ENCODE measurements at regions not wholly inside any gene's neighbourhood (a gene's known extent, or its start where the extent isn't known, plus 50 kb on each side); places are given as distances from the start of the nearest gene placed in this dataset.

DNA sequence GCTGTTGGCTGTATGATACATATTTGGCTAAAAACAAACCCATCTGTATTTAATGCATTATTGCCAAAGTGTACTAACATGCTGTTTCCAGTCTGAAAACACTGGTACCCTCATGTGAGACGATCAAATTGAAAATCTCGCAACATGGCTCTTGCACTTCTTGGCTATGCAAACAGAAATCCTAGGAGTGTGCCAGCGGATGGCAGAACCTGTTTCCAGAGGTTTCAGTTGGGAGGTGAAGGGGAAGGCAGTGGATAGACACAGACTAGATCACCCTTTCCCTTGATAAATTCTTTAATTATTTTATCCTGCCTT is 350.3 kb downstream of the TUSC7 start:
- intact Hi-C loops (cut with DNase I), result no loop called here
- FAIRE-seq (no peak), DNase-seq (no peak)
- Histone ChIP-seq H3K9me3 (ENCODE audit: control insufficient read depth in 2 of 3, insufficient read depth in 1 of 3, low read length in 3 of 3) (no peaks in the 10 kb centered on the region), H3K27ac (ENCODE audit: low read depth in 2 of 2, low read length in 2 of 2) (no peak overlapping the region), H3K4me1 (ENCODE audit: control insufficient read depth in 2 of 3, insufficient read depth in 2 of 3, low read depth in 1 of 3, low read length in 3 of 3) (no peaks in the 10 kb centered on the region), H3K9ac (ENCODE audit: low read length in 3 of 3) (no peak overlapping the region), H3K27me3 (ENCODE audit: control insufficient read depth, insufficient read depth, low read length) (no peaks in the 10 kb centered on the region), H3K4me3 (ENCODE audit: low read length in 3 of 3) (no peak overlapping the region), H3K36me3 (ENCODE audit: control insufficient read depth in 2 of 3, insufficient read depth in 3 of 3, low read length in 3 of 3) (no peaks in the 10 kb centered on the region)
- TF ChIP-seq, protein P1, sequence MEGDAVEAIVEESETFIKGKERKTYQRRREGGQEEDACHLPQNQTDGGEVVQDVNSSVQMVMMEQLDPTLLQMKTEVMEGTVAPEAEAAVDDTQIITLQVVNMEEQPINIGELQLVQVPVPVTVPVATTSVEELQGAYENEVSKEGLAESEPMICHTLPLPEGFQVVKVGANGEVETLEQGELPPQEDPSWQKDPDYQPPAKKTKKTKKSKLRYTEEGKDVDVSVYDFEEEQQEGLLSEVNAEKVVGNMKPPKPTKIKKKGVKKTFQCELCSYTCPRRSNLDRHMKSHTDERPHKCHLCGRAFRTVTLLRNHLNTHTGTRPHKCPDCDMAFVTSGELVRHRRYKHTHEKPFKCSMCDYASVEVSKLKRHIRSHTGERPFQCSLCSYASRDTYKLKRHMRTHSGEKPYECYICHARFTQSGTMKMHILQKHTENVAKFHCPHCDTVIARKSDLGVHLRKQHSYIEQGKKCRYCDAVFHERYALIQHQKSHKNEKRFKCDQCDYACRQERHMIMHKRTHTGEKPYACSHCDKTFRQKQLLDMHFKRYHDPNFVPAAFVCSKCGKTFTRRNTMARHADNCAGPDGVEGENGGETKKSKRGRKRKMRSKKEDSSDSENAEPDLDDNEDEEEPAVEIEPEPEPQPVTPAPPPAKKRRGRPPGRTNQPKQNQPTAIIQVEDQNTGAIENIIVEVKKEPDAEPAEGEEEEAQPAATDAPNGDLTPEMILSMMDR (IDR thresholded peaks at IDR 0.05; ENCODE audit: borderline replicate concordance, extremely low read depth, insufficient read depth), result no peak

DNA sequence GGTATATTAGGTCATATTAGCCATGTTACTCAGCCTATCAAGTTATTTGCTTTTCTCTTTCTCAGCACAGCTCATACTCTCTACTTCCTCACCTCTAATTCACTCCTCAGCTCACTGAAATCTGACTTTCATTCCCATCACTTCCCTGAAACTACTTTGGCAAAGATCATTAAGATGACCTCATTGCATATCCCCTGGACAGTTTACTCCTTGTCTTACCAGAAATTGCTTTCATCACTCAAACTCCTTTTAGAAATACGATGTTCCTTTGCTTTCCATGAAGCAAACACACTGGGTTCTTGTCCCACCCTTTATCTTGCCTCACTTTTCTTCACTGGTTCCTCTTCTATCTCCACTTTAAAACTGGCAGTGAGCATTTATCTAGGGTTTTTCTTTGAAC is 354.4 kb downstream of the TUSC7 start:
- Histone ChIP-seq H3K4me3 (ENCODE audit: low read length in 3 of 3) (no peak overlapping the region), H3K36me3 (ENCODE audit: control insufficient read depth in 2 of 3, insufficient read depth in 3 of 3, low read length in 3 of 3) (no peaks in the 10 kb centered on the region), H3K4me1 (ENCODE audit: control insufficient read depth in 2 of 3, insufficient read depth in 2 of 3, low read depth in 1 of 3, low read length in 3 of 3) (no peaks in the 10 kb centered on the region), H3K9me3 (ENCODE audit: control insufficient read depth in 2 of 3, insufficient read depth in 1 of 3, low read length in 3 of 3) (no peaks in the 10 kb centered on the region), H3K27me3 (ENCODE audit: control insufficient read depth, insufficient read depth, low read length) (no peaks in the 10 kb centered on the region), H3K9ac (ENCODE audit: low read length in 3 of 3) (no peak overlapping the region), H3K27ac (ENCODE audit: low read depth in 2 of 2, low read length in 2 of 2) (no peak overlapping the region)
- DNase-seq (no peak), FAIRE-seq (no peak)
- intact Hi-C loops (cut with DNase I), result no loop called here
- TF ChIP-seq, protein P1 (IDR thresholded peaks at IDR 0.05; ENCODE audit: borderline replicate concordance, extremely low read depth, insufficient read depth), result no peak

DNA sequence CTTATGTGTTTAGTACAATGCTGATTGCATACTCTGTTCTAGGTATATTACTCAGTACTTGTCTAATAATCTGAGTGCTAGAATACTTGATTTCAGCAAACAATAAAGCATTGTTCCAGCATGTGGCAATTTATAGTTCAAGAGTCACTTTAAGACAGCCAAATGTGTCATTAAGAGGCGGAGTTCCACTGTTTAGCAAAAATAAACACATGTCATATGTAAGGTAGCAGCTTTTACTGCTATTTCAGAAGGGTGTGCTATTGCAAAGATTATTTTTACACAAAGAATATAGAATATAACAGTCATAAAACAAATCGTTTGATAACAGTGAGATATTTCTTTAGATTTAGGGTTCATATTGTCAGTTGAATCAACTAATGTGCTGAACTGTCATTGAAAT is 358.7 kb downstream of the TUSC7 start:
- no peak for FAIRE-seq
- Histone ChIP-seq H3K4me3 (ENCODE audit: low read length in 3 of 3) (no peak overlapping the region), H3K9ac (ENCODE audit: low read length in 3 of 3) (no peak overlapping the region), H3K36me3 (ENCODE audit: control insufficient read depth in 2 of 3, insufficient read depth in 3 of 3, low read length in 3 of 3) (no peaks in the 10 kb centered on the region), H3K4me1 (ENCODE audit: control insufficient read depth in 2 of 3, insufficient read depth in 2 of 3, low read depth in 1 of 3, low read length in 3 of 3) (no peaks in the 10 kb centered on the region), H3K27ac (ENCODE audit: low read depth in 2 of 2, low read length in 2 of 2) (no peak overlapping the region), H3K9me3 (ENCODE audit: control insufficient read depth in 2 of 3, insufficient read depth in 1 of 3, low read length in 3 of 3) (no peaks in the 10 kb centered on the region), H3K27me3 (ENCODE audit: control insufficient read depth, insufficient read depth, low read length) (no peaks in the 10 kb centered on the region)
- TF ChIP-seq, protein P1 (IDR thresholded peaks at IDR 0.05; ENCODE audit: borderline replicate concordance, extremely low read depth, insufficient read depth), result no peak
- intact Hi-C loops (cut with DNase I), result no loop called here
- no peak for DNase-seq

DNA sequence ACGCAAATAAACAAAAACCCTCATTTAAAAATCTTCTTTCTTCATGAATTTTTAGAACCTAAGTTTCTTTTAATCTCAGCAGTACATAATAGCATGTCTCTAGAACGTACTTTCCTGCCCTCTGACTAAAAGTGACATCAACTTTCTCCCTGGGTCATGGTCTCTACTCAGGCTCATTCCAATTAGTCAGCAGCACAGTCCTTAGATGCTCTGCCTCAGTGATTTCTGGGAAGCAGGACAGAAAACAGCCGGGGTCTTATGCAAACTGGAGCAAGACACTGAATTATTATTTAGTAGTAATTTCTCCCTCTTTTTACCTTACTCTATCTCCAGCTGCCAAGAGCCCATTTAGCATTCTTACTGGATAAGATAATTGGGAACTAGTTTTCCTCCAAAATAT is 365.2 kb downstream of the TUSC7 start:
- DNase-seq (peak in 1 of 5 donors; percentile 11), FAIRE-seq (no peak)
- H3K9ac ChIP-seq (ENCODE audit: low read length in 3 of 3), result no peak overlapping the region
- intact Hi-C loops (cut with DNase I), result no loop called here
- no peaks in the 10 kb centered on the region for H3K4me1 ChIP-seq (ENCODE audit: control insufficient read depth in 2 of 3, insufficient read depth in 2 of 3, low read depth in 1 of 3, low read length in 3 of 3)
- H3K27ac ChIP-seq (ENCODE audit: low read depth in 2 of 2, low read length in 2 of 2), result no peak overlapping the region
- no peaks in the 10 kb centered on the region for H3K27me3 ChIP-seq (ENCODE audit: control insufficient read depth, insufficient read depth, low read length)
- no peaks in the 10 kb centered on the region for H3K9me3 ChIP-seq (ENCODE audit: control insufficient read depth in 2 of 3, insufficient read depth in 1 of 3, low read length in 3 of 3)
- TF ChIP-seq, protein P1 (IDR thresholded peaks at IDR 0.05; ENCODE audit: borderline replicate concordance, extremely low read depth, insufficient read depth), result no peak
- H3K36me3 ChIP-seq (ENCODE audit: control insufficient read depth in 2 of 3, insufficient read depth in 3 of 3, low read length in 3 of 3), result no peaks in the 10 kb centered on the region
- H3K4me3 ChIP-seq (ENCODE audit: low read length in 3 of 3), result no peak overlapping the region

All from kidney (tissue), 13 donors.